ENCODE measurements at regions not wholly inside any gene's neighbourhood (a gene's known extent, or its start where the extent isn't known, plus 50 kb on each side); places are given as distances from the start of the nearest gene placed in this dataset.

DNA sequence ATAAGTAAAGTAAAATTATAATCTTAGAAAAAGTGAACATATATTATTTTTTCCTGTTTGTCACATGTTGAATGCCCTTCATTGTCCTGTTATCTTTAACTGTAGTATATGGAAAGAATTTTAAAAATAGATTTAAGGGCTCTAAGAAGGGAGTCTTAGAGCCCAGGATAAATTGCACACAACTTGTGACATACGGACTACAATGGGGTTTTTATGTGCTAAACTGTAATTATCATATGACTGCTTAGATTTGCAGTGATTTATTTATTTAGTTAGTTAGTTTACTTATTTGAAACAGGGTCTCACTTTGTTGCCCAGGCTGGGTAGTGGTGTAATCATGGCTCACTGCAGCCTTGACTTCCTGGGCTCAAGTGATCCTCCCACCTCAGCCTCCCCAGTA is 187.8 kb upstream of the HMGA2 start:
- peak overlapping the region; percentile 97 for H3K27ac ChIP-seq (ENCODE audit: low read depth, low read length)
- ChIA-PET POLR2A (interaction anchor here (1.4 kb wide), 1 partner anchor 188 kb away, joined by 3 read pairs; the partner anchor contains the start of gene HMGA2), RAD21 (ENCODE audit: low non-redundant PET in 1 of 2, low total read pairs in 2 of 2, uncharacterized antibody in 2 of 2, unreplicated experiment in 2 of 2) (no interaction called here), CTCF (no interaction called here)
- ATAC-seq (no peak), DNase-seq (ENCODE audit: low read depth, low spot score) (no peak)
- no peaks in the 10 kb centered on the region for H3K9me3 ChIP-seq (ENCODE audit: control insufficient read depth in 1 of 2, insufficient read depth in 1 of 2, low read depth in 1 of 2, low read length in 2 of 2)
- peaks cover 52 to 75% of the 10 kb centered on the region in 2 experiments for H3K4me1 ChIP-seq (ENCODE audit: control insufficient read depth in 1 of 2, insufficient read depth in 2 of 2, low read length in 2 of 2)
- TF ChIP-seq FOSL1 (IDR thresholded peaks at IDR 0.05; ENCODE audit: low read depth) (no peak), SRF (IDR thresholded peaks at IDR 0.05; ENCODE audit: low read depth) (no peak), POLR2AphosphoS5 (IDR thresholded peaks at IDR 0.05; ENCODE audit: low read depth, low read length) (no peak), RAD21 (IDR thresholded peaks at IDR 0.05; ENCODE audit: low read depth) (no peak), YY1 (IDR thresholded peaks at IDR 0.05; ENCODE audit: extremely low read depth, insufficient replicate concordance, low read depth, low read length) (no peak), TCF7L2 (IDR thresholded peaks at IDR 0.05; ENCODE audit: borderline replicate concordance, extremely low read depth, insufficient read depth, insufficient read length) (no peak), CEBPB (IDR thresholded peaks at IDR 0.05; ENCODE audit: low read depth) (no peak), ELF1 (IDR thresholded peaks at IDR 0.05; ENCODE audit: borderline replicate concordance, low read depth) (no peak), ZFX (IDR thresholded peaks at IDR 0.05) (no peak), EZH2phosphoT487 (IDR thresholded peaks at IDR 0.05; ENCODE audit: borderline replicate concordance) (no peak), EGR1 (IDR thresholded peaks at IDR 0.05; ENCODE audit: low read depth) (no peak), JUND (IDR thresholded peaks at IDR 0.05) (no peak), SP1 (IDR thresholded peaks at IDR 0.05; ENCODE audit: low read depth) (no peak), EZH2 (IDR thresholded peaks at IDR 0.05) (no peak), ZNF274 (IDR thresholded peaks at IDR 0.05; ENCODE audit: low read depth, low read length) (no peak)
- TF ChIP-seq, protein P1, sequence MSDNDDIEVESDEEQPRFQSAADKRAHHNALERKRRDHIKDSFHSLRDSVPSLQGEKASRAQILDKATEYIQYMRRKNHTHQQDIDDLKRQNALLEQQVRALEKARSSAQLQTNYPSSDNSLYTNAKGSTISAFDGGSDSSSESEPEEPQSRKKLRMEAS (IDR thresholded peaks at IDR 0.05), result no peak
- TF ChIP-seq, protein P2, sequence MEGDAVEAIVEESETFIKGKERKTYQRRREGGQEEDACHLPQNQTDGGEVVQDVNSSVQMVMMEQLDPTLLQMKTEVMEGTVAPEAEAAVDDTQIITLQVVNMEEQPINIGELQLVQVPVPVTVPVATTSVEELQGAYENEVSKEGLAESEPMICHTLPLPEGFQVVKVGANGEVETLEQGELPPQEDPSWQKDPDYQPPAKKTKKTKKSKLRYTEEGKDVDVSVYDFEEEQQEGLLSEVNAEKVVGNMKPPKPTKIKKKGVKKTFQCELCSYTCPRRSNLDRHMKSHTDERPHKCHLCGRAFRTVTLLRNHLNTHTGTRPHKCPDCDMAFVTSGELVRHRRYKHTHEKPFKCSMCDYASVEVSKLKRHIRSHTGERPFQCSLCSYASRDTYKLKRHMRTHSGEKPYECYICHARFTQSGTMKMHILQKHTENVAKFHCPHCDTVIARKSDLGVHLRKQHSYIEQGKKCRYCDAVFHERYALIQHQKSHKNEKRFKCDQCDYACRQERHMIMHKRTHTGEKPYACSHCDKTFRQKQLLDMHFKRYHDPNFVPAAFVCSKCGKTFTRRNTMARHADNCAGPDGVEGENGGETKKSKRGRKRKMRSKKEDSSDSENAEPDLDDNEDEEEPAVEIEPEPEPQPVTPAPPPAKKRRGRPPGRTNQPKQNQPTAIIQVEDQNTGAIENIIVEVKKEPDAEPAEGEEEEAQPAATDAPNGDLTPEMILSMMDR (IDR thresholded peaks at IDR 0.05 in 2 of 3, conservative IDR thresholded peaks at IDR 0.05 in 1 of 3; ENCODE audit: borderline replicate concordance in 1 of 3, insufficient read depth in 1 of 3, low read depth in 2 of 3, low read length in 2 of 3), result no peak
- TF ChIP-seq, protein P3, sequence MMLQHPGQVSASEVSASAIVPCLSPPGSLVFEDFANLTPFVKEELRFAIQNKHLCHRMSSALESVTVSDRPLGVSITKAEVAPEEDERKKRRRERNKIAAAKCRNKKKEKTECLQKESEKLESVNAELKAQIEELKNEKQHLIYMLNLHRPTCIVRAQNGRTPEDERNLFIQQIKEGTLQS (IDR thresholded peaks at IDR 0.05), result no peak
- no peak overlapping the region for H3K4me2 ChIP-seq (ENCODE audit: low read length)
- no peaks in the 10 kb centered on the region; a peak in 1 of 4 replicates for H3K36me3 ChIP-seq (ENCODE audit: control insufficient read depth in 1 of 2, insufficient read depth in 2 of 2, low read length in 2 of 2)
- no peak overlapping the region for H2AFZ ChIP-seq (ENCODE audit: low read depth, low read length, poor library complexity, severe bottlenecking)
- intact Hi-C loops (cut with micrococcal nuclease), result no loop called here
- BruUV-seq (replicated peaks), result no TSS peak
- H4K20me1 ChIP-seq (ENCODE audit: insufficient read depth), result no peaks in the 10 kb centered on the region
- H3K27me3 ChIP-seq (ENCODE audit: insufficient read depth, low read length), result no peaks in the 10 kb centered on the region
- peaks cover 22% of the 10 kb centered on the region; the same call in 1 of the 2 replicates for H3K79me2 ChIP-seq (ENCODE audit: insufficient read depth, low read length)
- no peak overlapping the region for H3K9ac ChIP-seq (ENCODE audit: low read length)
- H3K4me3 ChIP-seq (replicated peaks in 1 of 2; ENCODE audit: low read depth in 1 of 2, low read length in 2 of 2), result no peak overlapping the region
- H3K9me2 ChIP-seq (ENCODE audit: insufficient read depth), result no peaks in the 10 kb centered on the region

Data from HCT116 (cell line).